WTC11 (cell line): ENCODE measurements at regions not wholly inside any gene's neighbourhood (a gene's known extent, or its start where the extent isn't known, plus 50 kb on each side); places are given as distances from the start of the nearest gene placed in this dataset.

Source experiments
- ATAC-seq: fragments of 200-7000 bp; cut with Tn5 transposase; 2 replicates; pipeline ENCODE4 v1.10.0; 2021; ENCODE audit warnings: mild to moderate bottlenecking, moderate library complexity
- CTCF ChIA-PET: fragments of 300-600 bp; sonication (Branson Sonifier 250); formaldehyde crosslinking; loops from one replicate; lab custom pipeline; 2021; ENCODE audit warnings: antibody characterized with exemption; lab: Charles Lee
- POLR2A ChIA-PET: fragments of 350-600 bp; sonication (Branson Sonifier 250); formaldehyde crosslinking; loops from one replicate; lab custom pipeline; 2021; ENCODE audit warnings: antibody characterized with exemption; lab: Charles Lee
- DNase-seq: peaks from one replicate; pipeline ENCODE4 v3.0.0; 2021; ENCODE audit warnings: low spot score
- H3K27ac Mint-ChIP-seq: 2 replicates; pipeline ENCODE4 v1.8.0; 2021; ENCODE audit warnings: mixed read lengths
- H3K27me3 Mint-ChIP-seq: 2 replicates; pipeline ENCODE4 v1.8.0; 2021; ENCODE audit warnings: low read depth, mild to moderate bottlenecking, moderate library complexity, mixed read lengths
- H3K36me3 Mint-ChIP-seq: 2 replicates; pipeline ENCODE4 v1.8.0; 2021; ENCODE audit warnings: mixed read lengths
- H3K4me1 Mint-ChIP-seq: 2 replicates; pipeline ENCODE4 v1.8.0; 2022; ENCODE audit warnings: mixed read lengths
- H3K4me3 Mint-ChIP-seq: 2 replicates; pipeline ENCODE4 v1.8.0; 2021; ENCODE audit warnings: mild to moderate bottlenecking, moderate library complexity, mixed read lengths
- H3K9me3 Mint-ChIP-seq: 2 replicates; pipeline ENCODE4 v1.8.0; 2021; ENCODE audit warnings: mixed read lengths
- CREM ChIP-seq: sonication (generic); formaldehyde crosslinking; IDR thresholded peaks from 2 replicates; pipeline ENCODE4 v1.8.1; 2022; ENCODE audit warnings: mild to moderate bottlenecking, missing genetic modification reagents, moderate library complexity
- EMX1 ChIP-seq: fragments of 250-450 bp; sonication (Bioruptor Pico); IDR thresholded peaks from 2 replicates; pipeline ENCODE4 v1.8.0; 2021; ENCODE audit warnings: mild to moderate bottlenecking
- GABPB1 ChIP-seq: sonication (generic); formaldehyde crosslinking; IDR thresholded peaks from 2 replicates; pipeline ENCODE4 v1.8.1; 2023; ENCODE audit warnings: mild to moderate bottlenecking, missing genetic modification reagents
- MLX ChIP-seq: sonication (generic); formaldehyde crosslinking; IDR thresholded peaks from 2 replicates; pipeline ENCODE4 v1.8.1; 2023; ENCODE audit warnings: mild to moderate bottlenecking, missing genetic modification reagents, moderate library complexity
- MXD4 ChIP-seq: fragments of 250-450 bp; sonication (Bioruptor Pico); IDR thresholded peaks from 2 replicates; pipeline ENCODE4 v1.8.0; 2021; ENCODE audit warnings: mild to moderate bottlenecking, moderate library complexity, borderline replicate concordance
- MYBL2 ChIP-seq: sonication (generic); formaldehyde crosslinking; IDR thresholded peaks from 2 replicates; pipeline ENCODE4 v1.8.1; 2023; ENCODE audit warnings: mild to moderate bottlenecking, moderate library complexity, missing genetic modification reagents
- NR1H2 ChIP-seq: sonication (generic); formaldehyde crosslinking; IDR thresholded peaks from 2 replicates; pipeline ENCODE4 v1.9.0; 2021; ENCODE audit warnings: mild to moderate bottlenecking, moderate library complexity, missing genetic modification reagents
- PREB ChIP-seq: sonication (generic); formaldehyde crosslinking; IDR thresholded peaks from 2 replicates; pipeline ENCODE4 v1.8.1; 2022; ENCODE audit warnings: mild to moderate bottlenecking, missing genetic modification reagents, moderate library complexity, borderline replicate concordance
- ZBTB43 ChIP-seq: sonication (generic); formaldehyde crosslinking; IDR thresholded peaks from 2 replicates; pipeline ENCODE4 v1.8.1; 2023; ENCODE audit warnings: mild to moderate bottlenecking, missing genetic modification reagents
- ZNF423 ChIP-seq: fragments of 250-450 bp; sonication (Bioruptor Pico); IDR thresholded peaks from 2 replicates; pipeline ENCODE4 v2.1.2; 2022; ENCODE audit warnings: mild to moderate bottlenecking, moderate library complexity
- TF ChIP-seq, protein P1 (sequence below): sonication (generic); formaldehyde crosslinking; IDR thresholded peaks from 2 replicates; pipeline ENCODE4 v1.8.1; 2023; ENCODE audit warnings: mild to moderate bottlenecking, moderate library complexity, missing genetic modification reagents
- TF ChIP-seq, protein P2 (sequence below): sonication (generic); formaldehyde crosslinking; conservative IDR thresholded peaks from 2 replicates; pipeline ENCODE4 v1.8.1; 2023; ENCODE audit warnings: mild to moderate bottlenecking, low read depth, missing genetic modification reagents, moderate library complexity
- TF ChIP-seq, protein P3 (sequence below): sonication (generic); formaldehyde crosslinking; IDR thresholded peaks from 2 replicates; pipeline ENCODE4 v1.8.0; 2022; ENCODE audit warnings: missing genetic modification reagents
- TF ChIP-seq, protein P4 (sequence below): sonication (generic); formaldehyde crosslinking; IDR thresholded peaks from 2 replicates; pipeline ENCODE4 v1.8.1; 2022; ENCODE audit warnings: low read depth, missing genetic modification reagents, borderline replicate concordance
- TF ChIP-seq, protein P5 (sequence below): sonication (generic); formaldehyde crosslinking; IDR thresholded peaks from 2 replicates; pipeline ENCODE4 v1.8.1; 2022; ENCODE audit warnings: missing genetic modification reagents, borderline replicate concordance

DNA sequence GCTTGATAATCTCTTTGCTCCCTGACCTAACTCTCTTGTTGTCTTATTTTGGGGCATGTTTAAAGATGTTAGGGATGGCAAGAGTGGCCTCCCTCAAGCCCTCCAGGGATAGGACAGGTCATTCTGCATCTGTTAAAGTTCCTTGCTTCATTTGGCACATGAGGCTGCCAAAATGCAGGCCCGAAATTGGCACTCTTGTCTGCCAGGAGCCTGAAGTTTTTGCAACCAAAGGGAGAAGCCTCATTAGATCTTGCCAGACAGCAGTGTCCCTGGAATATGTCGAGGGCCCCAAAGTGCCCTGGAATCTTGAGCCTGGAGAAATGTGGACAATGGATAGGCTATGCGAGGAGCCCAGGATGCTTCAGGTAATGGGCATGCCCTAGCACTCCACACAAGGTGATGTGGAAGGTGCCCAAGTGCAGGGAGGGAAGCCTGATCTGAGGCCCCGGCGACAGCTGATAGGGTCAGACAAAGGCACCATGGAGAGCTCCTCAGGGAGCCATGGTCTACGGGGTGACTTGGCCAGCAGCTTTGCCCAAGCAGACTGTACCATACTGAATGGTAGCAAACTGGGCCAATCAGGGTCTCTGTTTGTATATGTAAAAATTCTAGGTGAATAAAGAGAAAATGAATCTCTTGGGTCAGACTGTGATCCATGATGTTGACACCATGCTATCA, 173.0 kb upstream of the WSCD2 start:
- Mint-ChIP-seq H3K27me3 (peaks cover 16% of the 10 kb centered on the region), H3K4me3 (no peak overlapping the region), H3K36me3 (no peaks in the 10 kb centered on the region), H3K4me1 (no peaks in the 10 kb centered on the region), H3K27ac (no peak overlapping the region), H3K9me3 (no peaks in the 10 kb centered on the region)
- TF ChIP-seq, protein P1, sequence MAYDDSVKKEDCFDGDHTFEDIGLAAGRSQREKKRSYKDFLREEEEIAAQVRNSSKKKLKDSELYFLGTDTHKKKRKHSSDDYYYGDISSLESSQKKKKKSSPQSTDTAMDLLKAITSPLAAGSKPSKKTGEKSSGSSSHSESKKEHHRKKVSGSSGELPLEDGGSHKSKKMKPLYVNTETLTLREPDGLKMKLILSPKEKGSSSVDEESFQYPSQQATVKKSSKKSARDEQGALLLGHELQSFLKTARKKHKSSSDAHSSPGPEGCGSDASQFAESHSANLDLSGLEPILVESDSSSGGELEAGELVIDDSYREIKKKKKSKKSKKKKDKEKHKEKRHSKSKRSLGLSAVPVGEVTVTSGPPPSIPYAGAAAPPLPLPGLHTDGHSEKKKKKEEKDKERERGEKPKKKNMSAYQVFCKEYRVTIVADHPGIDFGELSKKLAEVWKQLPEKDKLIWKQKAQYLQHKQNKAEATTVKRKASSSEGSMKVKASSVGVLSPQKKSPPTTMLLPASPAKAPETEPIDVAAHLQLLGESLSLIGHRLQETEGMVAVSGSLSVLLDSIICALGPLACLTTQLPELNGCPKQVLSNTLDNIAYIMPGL (CRISPR knock-in tag) = no peak
- no peak for TF ChIP-seq MXD4 (CRISPR knock-in tag)
- no peak for TF ChIP-seq CREM
- no peak for TF ChIP-seq GABPB1 (CRISPR knock-in tag)
- TF ChIP-seq, protein P2, sequence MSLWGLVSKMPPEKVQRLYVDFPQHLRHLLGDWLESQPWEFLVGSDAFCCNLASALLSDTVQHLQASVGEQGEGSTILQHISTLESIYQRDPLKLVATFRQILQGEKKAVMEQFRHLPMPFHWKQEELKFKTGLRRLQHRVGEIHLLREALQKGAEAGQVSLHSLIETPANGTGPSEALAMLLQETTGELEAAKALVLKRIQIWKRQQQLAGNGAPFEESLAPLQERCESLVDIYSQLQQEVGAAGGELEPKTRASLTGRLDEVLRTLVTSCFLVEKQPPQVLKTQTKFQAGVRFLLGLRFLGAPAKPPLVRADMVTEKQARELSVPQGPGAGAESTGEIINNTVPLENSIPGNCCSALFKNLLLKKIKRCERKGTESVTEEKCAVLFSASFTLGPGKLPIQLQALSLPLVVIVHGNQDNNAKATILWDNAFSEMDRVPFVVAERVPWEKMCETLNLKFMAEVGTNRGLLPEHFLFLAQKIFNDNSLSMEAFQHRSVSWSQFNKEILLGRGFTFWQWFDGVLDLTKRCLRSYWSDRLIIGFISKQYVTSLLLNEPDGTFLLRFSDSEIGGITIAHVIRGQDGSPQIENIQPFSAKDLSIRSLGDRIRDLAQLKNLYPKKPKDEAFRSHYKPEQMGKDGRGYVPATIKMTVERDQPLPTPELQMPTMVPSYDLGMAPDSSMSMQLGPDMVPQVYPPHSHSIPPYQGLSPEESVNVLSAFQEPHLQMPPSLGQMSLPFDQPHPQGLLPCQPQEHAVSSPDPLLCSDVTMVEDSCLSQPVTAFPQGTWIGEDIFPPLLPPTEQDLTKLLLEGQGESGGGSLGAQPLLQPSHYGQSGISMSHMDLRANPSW = no peak
- POLR2A ChIA-PET = interaction anchor here (0.5 to 0.6 kb wide), 2 partner anchors 728 to 1185 kb away, joined by 3 to 10 read pairs; no protein-coding TSS in a partner anchor
- CTCF ChIA-PET = interaction anchor here (1.1 to 1.2 kb wide), 3 partner anchors 37 to 107 kb away, joined by 3 to 4 read pairs (median 3); no protein-coding TSS in a partner anchor
- ATAC-seq (no peak), DNase-seq (no peak)

DNA sequence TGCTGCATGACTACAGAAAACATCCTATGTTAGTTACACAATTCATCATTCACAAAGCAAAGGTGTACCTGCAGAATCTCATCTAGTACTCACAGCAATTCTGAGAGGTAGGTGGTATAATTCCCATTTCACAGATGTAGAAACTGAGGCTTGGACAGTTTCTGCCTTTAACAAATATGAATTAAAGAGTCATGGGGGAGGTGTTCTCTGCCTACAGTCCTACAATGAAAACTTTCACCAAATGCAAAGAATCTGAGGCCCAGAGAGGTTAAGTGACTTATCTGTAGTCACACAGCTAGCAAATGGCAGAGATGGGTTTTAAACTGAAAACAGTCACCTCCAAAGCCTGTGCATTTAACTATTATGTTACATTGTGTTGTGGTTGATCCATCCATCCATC, 171.6 kb upstream of the WSCD2 start:
- Mint-ChIP-seq H3K36me3 (no peaks in the 10 kb centered on the region), H3K4me3 (no peak overlapping the region), H3K4me1 (no peaks in the 10 kb centered on the region), H3K27ac (no peak overlapping the region)
- POLR2A ChIA-PET = no interaction called here
- TF ChIP-seq, protein P2 = no peak
- TF ChIP-seq NR1H2 (CRISPR knock-in tag) = no peak
- TF ChIP-seq, protein P3, sequence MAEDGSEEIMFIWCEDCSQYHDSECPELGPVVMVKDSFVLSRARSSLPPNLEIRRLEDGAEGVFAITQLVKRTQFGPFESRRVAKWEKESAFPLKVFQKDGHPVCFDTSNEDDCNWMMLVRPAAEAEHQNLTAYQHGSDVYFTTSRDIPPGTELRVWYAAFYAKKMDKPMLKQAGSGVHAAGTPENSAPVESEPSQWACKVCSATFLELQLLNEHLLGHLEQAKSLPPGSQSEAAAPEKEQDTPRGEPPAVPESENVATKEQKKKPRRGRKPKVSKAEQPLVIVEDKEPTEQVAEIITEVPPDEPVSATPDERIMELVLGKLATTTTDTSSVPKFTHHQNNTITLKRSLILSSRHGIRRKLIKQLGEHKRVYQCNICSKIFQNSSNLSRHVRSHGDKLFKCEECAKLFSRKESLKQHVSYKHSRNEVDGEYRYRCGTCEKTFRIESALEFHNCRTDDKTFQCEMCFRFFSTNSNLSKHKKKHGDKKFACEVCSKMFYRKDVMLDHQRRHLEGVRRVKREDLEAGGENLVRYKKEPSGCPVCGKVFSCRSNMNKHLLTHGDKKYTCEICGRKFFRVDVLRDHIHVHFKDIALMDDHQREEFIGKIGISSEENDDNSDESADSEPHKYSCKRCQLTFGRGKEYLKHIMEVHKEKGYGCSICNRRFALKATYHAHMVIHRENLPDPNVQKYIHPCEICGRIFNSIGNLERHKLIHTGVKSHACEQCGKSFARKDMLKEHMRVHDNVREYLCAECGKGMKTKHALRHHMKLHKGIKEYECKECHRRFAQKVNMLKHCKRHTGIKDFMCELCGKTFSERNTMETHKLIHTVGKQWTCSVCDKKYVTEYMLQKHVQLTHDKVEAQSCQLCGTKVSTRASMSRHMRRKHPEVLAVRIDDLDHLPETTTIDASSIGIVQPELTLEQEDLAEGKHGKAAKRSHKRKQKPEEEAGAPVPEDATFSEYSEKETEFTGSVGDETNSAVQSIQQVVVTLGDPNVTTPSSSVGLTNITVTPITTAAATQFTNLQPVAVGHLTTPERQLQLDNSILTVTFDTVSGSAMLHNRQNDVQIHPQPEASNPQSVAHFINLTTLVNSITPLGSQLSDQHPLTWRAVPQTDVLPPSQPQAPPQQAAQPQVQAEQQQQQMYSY (CRISPR knock-in tag) = no peak
- TF ChIP-seq, protein P4, sequence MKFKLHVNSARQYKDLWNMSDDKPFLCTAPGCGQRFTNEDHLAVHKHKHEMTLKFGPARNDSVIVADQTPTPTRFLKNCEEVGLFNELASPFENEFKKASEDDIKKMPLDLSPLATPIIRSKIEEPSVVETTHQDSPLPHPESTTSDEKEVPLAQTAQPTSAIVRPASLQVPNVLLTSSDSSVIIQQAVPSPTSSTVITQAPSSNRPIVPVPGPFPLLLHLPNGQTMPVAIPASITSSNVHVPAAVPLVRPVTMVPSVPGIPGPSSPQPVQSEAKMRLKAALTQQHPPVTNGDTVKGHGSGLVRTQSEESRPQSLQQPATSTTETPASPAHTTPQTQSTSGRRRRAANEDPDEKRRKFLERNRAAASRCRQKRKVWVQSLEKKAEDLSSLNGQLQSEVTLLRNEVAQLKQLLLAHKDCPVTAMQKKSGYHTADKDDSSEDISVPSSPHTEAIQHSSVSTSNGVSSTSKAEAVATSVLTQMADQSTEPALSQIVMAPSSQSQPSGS = no peak
- no peak for TF ChIP-seq ZNF423
- TF ChIP-seq, protein P5, sequence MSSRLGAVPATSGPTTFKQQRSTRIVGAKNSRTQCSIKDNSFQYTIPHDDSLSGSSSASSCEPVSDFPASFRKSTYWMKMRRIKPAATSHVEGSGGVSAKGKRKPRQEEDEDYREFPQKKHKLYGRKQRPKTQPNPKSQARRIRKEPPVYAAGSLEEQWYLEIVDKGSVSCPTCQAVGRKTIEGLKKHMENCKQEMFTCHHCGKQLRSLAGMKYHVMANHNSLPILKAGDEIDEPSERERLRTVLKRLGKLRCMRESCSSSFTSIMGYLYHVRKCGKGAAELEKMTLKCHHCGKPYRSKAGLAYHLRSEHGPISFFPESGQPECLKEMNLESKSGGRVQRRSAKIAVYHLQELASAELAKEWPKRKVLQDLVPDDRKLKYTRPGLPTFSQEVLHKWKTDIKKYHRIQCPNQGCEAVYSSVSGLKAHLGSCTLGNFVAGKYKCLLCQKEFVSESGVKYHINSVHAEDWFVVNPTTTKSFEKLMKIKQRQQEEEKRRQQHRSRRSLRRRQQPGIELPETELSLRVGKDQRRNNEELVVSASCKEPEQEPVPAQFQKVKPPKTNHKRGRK (CRISPR knock-in tag) = no peak
- TF ChIP-seq PREB (CRISPR knock-in tag) = no peak
- no peak for TF ChIP-seq ZBTB43 (CRISPR knock-in tag)
- no peak for TF ChIP-seq MYBL2 (CRISPR knock-in tag)
- no peak for TF ChIP-seq EMX1 (CRISPR knock-in tag)
- no peak for TF ChIP-seq CREM
- no peak for TF ChIP-seq MLX (CRISPR knock-in tag)
- TF ChIP-seq, all 79 proteins: peak for 0
- DNase-seq = no peak
- Mint-ChIP-seq H3K9me3 (peaks cover 4% of the 10 kb centered on the region), H3K27me3 (peaks cover 13% of the 10 kb centered on the region)
- ATAC-seq = no peak
- CTCF ChIA-PET = no interaction called here
